PC-3 (cell line): ENCODE measurements at regions not wholly inside any gene's neighbourhood (a gene's known extent, or its start where the extent isn't known, plus 50 kb on each side); places are given as distances from the start of the nearest gene placed in this dataset.

Experiments used
- CTCF ChIP-seq: fragments of 300-600 bp; sonication (generic); conservative IDR thresholded peaks from 2 replicates; pipeline ENCODE4 v1.5.1; 2017; ENCODE audit warnings: antibody characterized with exemption, low read depth, mild to moderate bottlenecking, low read length
- EZH2 ChIP-seq: fragments of 300-600 bp; sonication (generic); IDR thresholded peaks from one replicate; pipeline ENCODE4 v1.6.1; 2017; ENCODE audit warnings: antibody characterized with exemption, mild to moderate bottlenecking, low read length; ENCODE audit not compliant: unreplicated experiment
- EZH2phosphoT487 ChIP-seq: fragments of 300-600 bp; sonication (generic); IDR thresholded peaks from 2 replicates; pipeline ENCODE4 v1.6.1; 2018; ENCODE audit warnings: mild to moderate bottlenecking, antibody characterized with exemption, low read length, borderline replicate concordance

- TF ChIP-seq EZH2 (no peak), CTCF (no peak), EZH2phosphoT487 (no peak)
These were observed 612.2 kb downstream of the TSN start for GRCh38 chr2:122367646-122368010.
